Astrocyte of the hippocampus (primary cell): ENCODE measurements at regions not wholly inside any gene's neighbourhood (a gene's known extent, or its start where the extent isn't known, plus 50 kb on each side); places are given as distances from the start of the nearest gene placed in this dataset.

Experiments
- DNase-seq: peaks from one replicate; pipeline ENCODE4 v3.0.0; 2011; ENCODE audit warnings: low read depth, low spot score

- DNase-seq, result peak; percentile 41
Observed at GRCh38 chr10:28250782-28251181, 52.1 kb downstream of the MPP7 start.

DNA sequence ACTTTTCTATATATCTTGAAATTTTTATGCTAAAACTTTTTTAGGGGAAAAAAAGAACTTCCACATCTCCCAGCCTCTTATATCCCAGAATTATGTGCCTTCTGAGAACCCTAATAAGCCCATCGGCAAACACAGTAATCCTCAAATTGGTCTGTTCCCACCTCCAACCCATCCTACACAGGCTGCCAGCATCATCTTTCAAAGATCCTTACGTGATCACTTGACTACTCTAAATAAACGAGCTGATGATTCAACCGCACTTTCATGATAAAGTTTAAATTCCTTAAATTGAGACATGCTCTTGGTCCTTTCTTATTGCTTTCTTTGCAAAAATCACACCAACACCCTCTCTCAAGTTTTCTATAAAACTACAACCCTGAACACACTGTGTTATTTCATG lies 52.5 kb downstream of the MPP7 start:
- DNase-seq, result no peak

DNA sequence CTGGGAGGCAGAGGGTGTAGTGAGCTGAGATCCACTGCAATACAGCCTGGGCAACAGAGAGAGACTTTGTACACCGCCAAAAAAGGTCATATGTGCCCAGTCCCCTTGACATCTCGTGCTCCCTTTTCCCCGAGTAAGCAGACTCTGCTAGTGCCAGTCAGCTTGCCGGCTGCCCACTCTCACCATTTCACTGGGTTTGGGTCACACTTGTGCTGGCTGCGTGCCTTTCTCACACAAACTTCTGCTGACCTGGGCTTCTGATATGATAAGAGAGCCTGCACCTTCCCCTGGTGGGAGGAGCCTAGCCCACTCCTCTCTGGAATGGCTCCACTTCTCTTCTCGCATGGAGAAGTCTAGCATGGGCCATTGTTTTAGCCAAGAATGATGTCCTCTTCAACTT lies 53.4 kb downstream of the MPP7 start:
- DNase-seq, result no peak

GRCh38 chr10:28248092-28248491 lies 54.8 kb downstream of the MPP7 start:
- DNase-seq, result peak; percentile 43

DNA sequence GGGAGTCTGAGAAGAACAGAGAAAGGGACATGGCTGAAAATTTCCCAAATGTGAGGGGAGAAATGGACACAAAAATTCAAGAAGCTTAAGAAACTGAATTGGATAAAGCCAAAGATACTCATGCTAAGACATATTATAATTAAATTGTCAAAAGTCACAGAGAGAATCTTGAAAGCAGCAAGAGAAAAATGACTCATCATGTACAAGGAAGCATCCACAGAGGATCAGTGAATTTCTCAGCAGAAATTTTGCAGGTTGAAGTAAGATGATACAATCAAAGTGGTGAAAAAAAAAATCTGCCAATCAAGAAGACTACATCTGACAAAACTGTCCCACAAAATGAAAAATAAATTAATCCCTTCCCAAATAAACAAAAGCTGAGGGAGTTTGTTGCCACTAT lies 56.8 kb downstream of the MPP7 start:
- no peak for DNase-seq

- no peak for DNase-seq
Observed at GRCh38 chr10:28243923-28244322, 58.9 kb downstream of the MPP7 start.

DNA sequence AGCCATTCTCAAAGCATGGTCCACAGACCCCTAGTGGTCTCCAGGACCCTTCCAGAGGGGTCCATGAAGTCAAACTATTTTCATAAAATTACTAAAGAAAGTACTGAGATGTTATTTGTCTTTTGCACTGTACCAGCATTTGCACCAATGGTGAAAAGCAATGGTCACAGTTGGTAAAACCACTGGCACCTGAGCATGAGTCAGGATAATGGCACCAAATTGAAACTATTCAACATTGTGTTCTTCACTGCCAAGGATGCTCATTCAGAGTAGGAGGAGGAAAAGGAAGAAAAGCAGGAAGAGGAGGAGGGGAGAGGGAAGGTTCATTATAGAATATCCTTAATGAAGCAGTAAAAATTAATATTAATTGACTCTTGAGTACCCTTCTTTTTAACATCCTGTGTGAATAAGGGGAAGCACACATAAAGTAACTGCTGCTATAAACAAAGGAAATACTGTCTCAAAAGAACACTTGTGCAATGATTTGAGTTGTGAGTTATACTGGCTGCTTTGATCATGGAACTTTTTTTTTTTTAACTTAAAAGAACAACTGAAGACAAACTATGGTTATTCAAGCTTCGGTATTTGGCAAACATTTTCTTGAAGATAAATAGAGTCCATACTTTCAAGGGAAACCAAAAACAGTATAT lies 60.2 kb downstream of the MPP7 start:
- DNase-seq, result no peak

GRCh38 chr10:28241741-28242399 lies 61.0 kb downstream of the MPP7 start:
- DNase-seq, result peak; percentile 73

DNA sequence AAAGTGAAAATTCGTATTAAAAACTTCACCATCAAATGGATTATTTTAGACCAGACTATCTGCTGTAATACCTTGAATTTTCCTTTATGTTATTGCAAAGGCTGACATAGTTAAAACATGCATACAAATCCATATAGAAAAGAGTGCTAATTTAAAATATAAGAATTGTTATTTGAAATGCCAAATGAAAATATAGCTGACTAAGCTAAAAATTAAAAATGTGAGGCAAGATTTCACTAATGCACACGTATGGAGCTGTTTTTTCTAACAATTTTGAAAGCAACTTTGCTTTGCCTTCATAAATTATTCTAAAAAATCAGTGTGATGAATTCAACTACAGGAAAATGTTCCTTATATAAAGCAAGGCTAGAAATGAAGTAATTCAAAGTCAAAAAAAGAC lies 62.5 kb downstream of the MPP7 start:
- no peak for DNase-seq

DNA sequence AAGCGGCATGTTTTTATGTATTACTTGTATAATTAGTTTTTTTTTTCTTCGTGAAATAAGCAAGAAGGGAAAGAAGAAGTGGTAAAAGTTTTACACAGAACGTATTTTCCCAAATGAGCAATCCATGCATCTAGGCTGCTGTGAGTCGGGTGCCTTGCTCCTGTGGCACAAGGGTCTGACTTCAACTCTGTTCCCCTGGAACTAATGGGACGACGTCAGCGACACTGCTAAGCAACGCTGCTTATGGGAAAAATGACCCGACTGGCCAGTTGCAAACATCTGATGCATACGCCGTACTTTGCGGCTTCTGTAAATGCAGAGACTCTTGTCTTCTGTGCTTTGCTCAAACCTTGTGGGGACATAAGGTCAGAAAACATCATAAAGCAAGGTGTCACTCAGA lies 66.3 kb downstream of the MPP7 start:
- DNase-seq, result no peak

- DNase-seq, result no peak
Observed at GRCh38 chr10:28220811-28221210, 82.1 kb downstream of the MPP7 start.

DNA sequence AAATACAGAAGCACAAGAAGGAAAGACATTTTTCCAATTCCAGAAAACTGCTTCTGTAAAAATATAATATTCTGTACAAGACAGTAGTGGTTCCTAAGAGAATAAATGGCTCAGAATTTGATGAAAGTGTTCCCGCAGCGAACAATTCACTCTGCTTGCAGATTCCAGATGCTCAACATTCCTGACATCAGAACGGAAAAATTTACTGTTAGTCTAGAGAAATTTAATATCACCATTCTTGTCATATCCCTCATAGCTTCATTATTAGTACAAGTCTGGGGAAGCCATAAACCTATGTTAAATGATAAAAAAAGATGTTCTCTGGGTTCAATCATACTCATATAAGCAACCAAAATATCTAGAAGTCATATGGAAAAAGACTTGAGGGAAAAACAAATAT lies 83.6 kb downstream of the MPP7 start:
- peak; percentile 17 for DNase-seq

DNA sequence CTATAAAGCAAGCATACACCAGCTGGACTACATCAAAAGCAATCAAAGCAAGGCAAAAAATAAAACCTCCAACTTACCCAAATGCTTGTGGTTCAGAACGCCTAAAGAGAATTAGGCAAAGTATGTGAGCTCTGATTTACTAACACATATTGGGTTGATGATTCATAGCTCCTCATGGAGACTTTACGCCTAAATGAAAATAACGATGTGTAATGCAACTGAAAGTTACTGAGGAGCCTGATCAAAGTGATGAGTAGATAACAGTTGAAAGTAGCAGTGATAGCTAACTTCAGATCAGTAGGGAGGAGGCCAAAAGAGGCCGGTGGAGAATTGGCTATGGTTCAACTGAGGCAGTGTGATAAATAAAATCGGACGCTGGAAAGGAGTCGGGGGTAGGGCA lies 85.0 kb downstream of the MPP7 start:
- DNase-seq, result peak; percentile 85

DNA sequence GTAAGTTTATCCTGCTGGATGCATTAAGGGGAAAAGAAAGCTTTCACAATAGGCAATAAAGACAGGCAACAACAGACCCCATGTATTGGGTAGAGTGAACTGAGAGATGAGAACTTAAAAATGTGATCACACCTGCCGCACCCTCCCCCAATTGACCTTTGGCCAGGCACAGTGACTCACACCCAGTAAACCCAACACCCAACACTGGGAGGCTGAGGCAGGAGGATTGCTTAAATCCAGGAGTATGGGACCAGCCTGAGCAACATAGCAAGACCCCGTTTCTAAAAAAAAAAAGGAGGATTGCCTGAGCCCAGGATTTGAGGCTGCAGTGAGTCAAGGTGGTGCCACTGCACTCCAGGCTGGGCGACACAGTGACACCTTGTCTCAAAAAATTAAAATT lies 86.9 kb downstream of the MPP7 start:
- DNase-seq, result no peak

- no peak for DNase-seq
Observed at GRCh38 chr10:28214219-28214618, 88.6 kb downstream of the MPP7 start.

- no peak for DNase-seq
Observed at GRCh38 chr10:28211759-28212158, 91.1 kb downstream of the MPP7 start.

- DNase-seq, result no peak
Observed at GRCh38 chr10:28207799-28208198, 95.1 kb downstream of the MPP7 start.

- DNase-seq, result no peak
Observed at GRCh38 chr10:28202941-28203352, 99.9 kb downstream of the MPP7 start.

DNA sequence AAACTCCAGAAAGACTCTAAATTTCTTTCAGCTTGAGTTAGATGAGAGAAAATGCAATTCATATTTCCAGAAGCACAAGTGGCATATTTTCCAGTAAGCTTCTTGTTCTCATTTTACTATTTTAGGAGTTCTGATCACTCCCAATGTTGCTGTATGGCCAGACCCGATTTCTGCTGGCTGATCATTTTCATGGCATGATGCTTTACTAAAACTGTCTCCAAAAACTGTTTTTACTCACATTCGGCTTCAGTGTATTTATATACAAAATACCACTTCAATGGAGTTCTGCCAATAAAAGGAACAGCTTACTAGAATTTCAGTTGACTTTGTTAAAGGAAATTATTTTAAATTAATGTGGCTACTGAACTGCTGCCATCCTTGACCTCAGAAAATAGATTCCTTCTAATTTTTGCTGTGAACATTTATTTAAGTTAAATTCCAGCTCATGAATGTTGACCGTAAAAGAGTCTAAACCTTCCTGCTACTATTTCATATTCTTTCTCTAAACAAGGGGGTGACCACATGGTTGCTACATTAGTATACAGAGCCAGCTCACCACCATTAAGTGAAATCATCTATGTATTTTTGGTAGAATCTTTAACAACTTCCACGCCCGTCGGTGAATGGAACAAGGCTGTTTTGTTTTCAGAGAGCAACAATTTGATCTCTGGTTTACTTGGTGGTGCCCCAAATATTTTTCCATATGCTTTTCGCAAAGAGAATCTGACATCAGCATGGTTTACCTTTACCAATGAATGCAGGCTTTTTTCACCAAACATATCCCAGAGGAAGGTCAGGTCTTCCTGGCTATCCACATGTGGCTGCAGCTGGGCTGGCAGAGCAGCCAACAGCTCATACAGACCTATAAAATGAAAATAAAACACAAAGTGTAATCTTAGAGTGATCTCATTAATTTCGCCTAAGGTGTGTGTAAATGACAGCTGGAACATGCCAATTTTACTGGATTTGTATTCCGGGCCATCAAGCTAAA lies 101.2 kb downstream of the MPP7 start:
- DNase-seq, result no peak

DNA sequence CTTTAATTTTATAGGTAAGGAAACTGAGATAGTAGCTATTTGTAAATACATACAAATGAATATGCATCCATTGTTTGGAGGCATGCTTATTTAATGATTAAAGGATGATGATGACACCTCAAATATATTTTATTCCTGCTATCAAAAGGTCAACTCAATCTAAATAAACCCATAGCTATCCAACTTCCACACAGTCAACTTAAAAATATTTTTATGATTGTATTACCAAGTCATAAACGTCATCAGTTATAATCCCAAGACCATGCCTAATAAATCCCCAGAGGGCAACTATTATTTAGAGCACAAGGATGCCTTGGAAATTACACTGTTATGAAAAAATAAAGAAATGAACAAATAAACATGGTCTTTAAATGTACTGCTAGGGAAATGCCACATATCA lies 102.1 kb downstream of the MPP7 start:
- no peak for DNase-seq

DNA sequence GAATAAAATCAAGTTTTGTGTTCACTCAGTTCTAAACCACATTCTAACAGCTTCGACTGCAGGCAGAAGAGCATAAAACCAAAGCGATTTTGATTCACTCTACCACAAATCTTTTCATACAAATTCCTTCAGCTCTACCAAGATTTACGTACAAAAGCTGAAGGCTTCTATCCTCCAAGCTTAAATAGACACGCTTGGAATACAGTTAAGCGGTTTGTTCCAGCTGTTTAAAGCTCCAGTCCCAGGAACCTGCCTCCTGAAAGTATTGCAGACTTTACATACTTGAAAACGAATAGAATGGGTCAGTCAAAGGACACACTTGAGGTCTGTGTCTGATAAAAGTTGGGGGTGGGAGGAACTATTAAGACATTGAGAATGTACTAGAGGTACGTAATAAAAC lies 102.9 kb downstream of the MPP7 start:
- DNase-seq, result no peak

- no peak for DNase-seq
Observed at GRCh38 chr10:28190196-28190595, 112.7 kb downstream of the MPP7 start.

DNA sequence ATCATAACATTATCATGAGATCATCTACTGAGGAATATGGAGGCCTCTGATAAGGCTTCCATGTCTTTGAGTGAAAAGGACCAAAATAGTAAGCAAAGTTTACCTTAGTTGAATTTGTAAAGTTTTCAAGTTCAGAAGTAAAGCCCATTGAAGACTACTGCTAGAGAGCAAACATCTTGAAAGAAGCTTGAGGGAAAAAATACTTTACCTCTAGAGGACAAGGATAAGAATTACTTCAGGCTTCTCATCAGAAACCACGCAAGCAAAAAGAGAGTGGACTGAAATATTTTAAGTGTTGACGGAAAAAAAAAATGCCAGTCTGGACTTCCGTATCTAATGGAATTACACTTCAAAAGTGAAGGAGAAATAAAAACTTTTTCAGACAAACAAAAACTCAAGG lies 114.3 kb downstream of the MPP7 start:
- no peak for DNase-seq
